GM06990 (cell line): ENCODE measurements at regions not wholly inside any gene's neighbourhood (a gene's known extent, or its start where the extent isn't known, plus 50 kb on each side); places are given as distances from the start of the nearest gene placed in this dataset.

Source experiments
- DNase-seq: peaks from one replicate; pipeline ENCODE4 v3.0.0-alpha.2; 2011; ENCODE audit not compliant: insufficient read length; ENCODE audit errors: extremely low read depth
- H3K27me3 ChIP-seq: replicated peaks from 2 replicates; pipeline ENCODE4 v1.6.0; 2011; ENCODE audit warnings: low read length; ENCODE audit not compliant: control insufficient read depth, insufficient read depth
- H3K36me3 ChIP-seq: 2 replicates; pipeline ENCODE4 v1.5.1; 2011; ENCODE audit warnings: low read length; ENCODE audit not compliant: control insufficient read depth, insufficient read depth
- H3K4me3 ChIP-seq: replicated peaks from 2 replicates; pipeline ENCODE4 v1.5.1; 2011; ENCODE audit warnings: low read depth, mild to moderate bottlenecking, control low read depth, low read length
- CTCF ChIP-seq: IDR thresholded peaks from 2 replicates; pipeline ENCODE4 v1.5.1; 2011; ENCODE audit warnings: low read length, control low read depth, mild to moderate bottlenecking, inconsistent platforms; ENCODE audit not compliant: insufficient read depth, poor library complexity, severe bottlenecking

DNA sequence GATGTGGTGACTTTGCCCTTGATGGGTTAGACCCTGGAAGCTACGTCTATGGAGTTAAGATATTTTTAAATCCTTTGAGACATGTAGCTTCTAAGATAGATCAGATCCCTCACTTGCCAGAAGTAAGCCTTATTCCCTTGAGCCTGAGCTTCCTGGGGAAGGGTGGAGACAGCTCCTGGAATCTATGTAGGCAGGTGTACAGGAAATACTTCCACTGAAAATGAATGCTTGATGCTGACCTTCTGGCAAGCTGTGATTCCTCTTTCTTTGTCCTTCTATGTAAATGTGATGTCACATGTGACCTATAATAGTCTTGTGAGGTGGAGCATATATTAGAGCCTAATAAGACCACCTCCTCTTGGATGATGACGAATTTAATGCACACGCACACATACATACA lies 1152.0 kb upstream of the ACO1 start:
- no peak overlapping the region for H3K4me3 ChIP-seq
- no peak for DNase-seq
- no peak for TF ChIP-seq CTCF
- no peaks in the 10 kb centered on the region for H3K27me3 ChIP-seq
- no peaks in the 10 kb centered on the region for H3K36me3 ChIP-seq

DNA sequence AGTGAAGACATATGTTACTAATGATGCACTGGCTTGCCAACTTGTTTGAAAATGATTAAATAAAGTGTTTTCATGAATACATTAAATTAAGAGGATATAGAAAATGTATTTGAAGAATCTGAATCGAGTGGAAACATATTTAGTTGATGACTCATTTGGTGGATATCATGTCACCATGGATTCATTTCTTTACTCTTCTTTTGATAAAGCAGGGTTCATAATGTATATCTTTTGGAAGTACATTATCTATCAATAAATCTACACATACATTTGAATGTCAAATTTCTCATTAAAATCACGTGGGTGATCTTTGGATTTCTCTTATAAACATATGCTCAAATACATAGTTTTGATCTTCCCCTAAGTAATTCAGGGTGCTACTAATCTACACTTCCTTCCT lies 1148.1 kb upstream of the ACO1 start:
- H3K4me3 ChIP-seq, result no peak overlapping the region
- TF ChIP-seq CTCF, result no peak
- DNase-seq, result no peak
- H3K27me3 ChIP-seq, result no peaks in the 10 kb centered on the region
- H3K36me3 ChIP-seq, result no peaks in the 10 kb centered on the region

- H3K36me3 ChIP-seq, result no peaks in the 10 kb centered on the region
- TF ChIP-seq CTCF, result no peak
- no peak for DNase-seq
- H3K27me3 ChIP-seq, result no peaks in the 10 kb centered on the region
- no peak overlapping the region for H3K4me3 ChIP-seq
Measured at GRCh38 chr9:31243386-31243785, 1141.1 kb upstream of the ACO1 start.

DNA sequence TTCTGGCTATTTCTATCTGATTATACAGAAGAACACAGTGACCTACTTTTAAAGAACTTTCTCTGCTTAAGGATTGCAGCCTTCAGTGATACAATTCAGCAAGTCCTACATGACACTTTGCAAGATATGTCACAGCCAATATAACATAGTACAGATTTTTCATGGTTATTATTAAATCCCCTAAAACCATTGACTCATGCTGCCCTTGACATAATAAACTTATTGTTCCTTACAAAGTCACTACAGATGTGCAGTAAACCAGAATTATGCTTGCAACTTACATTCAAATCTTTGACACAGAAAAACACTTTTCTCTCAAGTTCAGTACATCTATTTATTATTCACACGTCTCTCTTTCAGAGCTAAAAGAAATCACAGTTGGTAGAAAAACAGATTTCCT lies 1136.3 kb upstream of the ACO1 start:
- no peak overlapping the region for H3K4me3 ChIP-seq
- no peaks in the 10 kb centered on the region for H3K36me3 ChIP-seq
- no peak for DNase-seq
- H3K27me3 ChIP-seq, result no peaks in the 10 kb centered on the region
- no peak for TF ChIP-seq CTCF

DNA sequence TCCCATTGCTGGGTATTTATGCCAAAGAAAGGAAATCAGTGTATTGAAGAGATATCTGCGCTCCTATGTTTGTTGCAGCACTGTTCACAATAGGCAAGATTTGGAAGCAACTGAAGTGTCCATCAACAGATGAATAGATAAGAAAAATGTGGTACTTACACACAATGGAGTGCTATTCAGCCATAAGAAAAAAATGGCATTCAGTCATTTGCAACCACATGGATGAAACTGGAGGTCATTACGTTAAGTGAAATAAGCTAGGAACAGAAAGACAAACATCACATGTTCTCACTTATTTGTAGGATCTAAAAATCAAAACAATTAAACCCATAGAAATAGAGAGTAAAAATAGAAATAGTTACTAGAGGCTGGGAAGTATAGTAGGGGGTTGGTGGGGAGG lies 1133.1 kb upstream of the ACO1 start:
- Histone ChIP-seq H3K4me3 (no peak overlapping the region), H3K36me3 (no peaks in the 10 kb centered on the region), H3K27me3 (no peaks in the 10 kb centered on the region)
- DNase-seq, result no peak
- no peak for TF ChIP-seq CTCF
